Left colon (tissue), 2 donors: ENCODE measurements at regions not wholly inside any gene's neighbourhood (a gene's known extent, or its start where the extent isn't known, plus 50 kb on each side); places are given as distances from the start of the nearest gene placed in this dataset.
A peak's percentile ranks its signal among the peaks of the same experiment; 100 is the strongest.

Experiments used
- ATAC-seq: fragments of 200-7000 bp; cut with Tn5 transposase; one replicate; pipeline ENCODE4 v1.9.1; 2020; ENCODE audit warnings: mild to moderate bottlenecking, moderate library complexity
- DNase-seq, 2 donors: peaks; one replicate each; pipeline ENCODE4 v3.0.0-alpha.2; 2020
- intact Hi-C, 2 donors: fragments of 100-400 bp; cut with DNase I in 1 of 2; cut with micrococcal nuclease in 1 of 2; formaldehyde crosslinking; loops; one replicate each; pipeline versions ENCODE4 v1.11.2 to v1.14.0; 2022; cut with DNase I, micrococcal nuclease
- donor health status: DM: no; HTN: no; CAD: no.
- donor health status: DM: yes; HTN: yes; CAD: no.

GRCh38 chr20:55714082-55714481 is 291.2 kb downstream of the CBLN4 start:
- intact Hi-C loops = no loop called here
- no peak for ATAC-seq
- DNase-seq = no peak

GRCh38 chr20:55704458-55704857 is 300.9 kb downstream of the CBLN4 start:
- DNase-seq (no peak), ATAC-seq (no peak)
- intact Hi-C loops = no loop called here

- intact Hi-C loops = no loop called here
- ATAC-seq (no peak), DNase-seq (no peak)
Observed at GRCh38 chr20:55701467-55701866, 303.9 kb downstream of the CBLN4 start.

- no peak for ATAC-seq
- DNase-seq = no peak
- intact Hi-C loops = no loop called here
Observed at GRCh38 chr20:55696520-55696919, 308.8 kb downstream of the CBLN4 start.

- no peak for ATAC-seq
- DNase-seq = no peak
- intact Hi-C loops = no loop called here
Observed at GRCh38 chr20:55693641-55694040, 311.7 kb downstream of the CBLN4 start.

- no peak for ATAC-seq
- DNase-seq = no peak
- intact Hi-C loops = no loop called here
Observed at GRCh38 chr20:55685841-55686240, 319.5 kb downstream of the CBLN4 start.

GRCh38 chr20:55685425-55685824 is 319.9 kb downstream of the CBLN4 start:
- DNase-seq (no peak), ATAC-seq (no peak)
- intact Hi-C loops = no loop called here

- intact Hi-C loops = no loop called here
- DNase-seq (no peak), ATAC-seq (peak; percentile 40)
Observed at GRCh38 chr20:55684578-55684977, 320.7 kb downstream of the CBLN4 start.

GRCh38 chr20:55678970-55679667 is 326.2 kb downstream of the CBLN4 start:
- ATAC-seq = peak; percentile 73
- intact Hi-C loops = no loop called here
- no peak for DNase-seq

- DNase-seq = peak; percentile 31 to 38
Observed at GRCh38 chr20:55678126-55678525, 327.2 kb downstream of the CBLN4 start.

GRCh38 chr20:55677011-55677410 is 328.3 kb downstream of the CBLN4 start:
- ATAC-seq (no peak), DNase-seq (no peak)
- intact Hi-C loops = no loop called here

More at GRCh38 chr20:55678126-55678525, 327.2 kb downstream of the CBLN4 start:
- ATAC-seq = peak; percentile 90
- intact Hi-C loops = no loop called here

GRCh38 chr20:55676097-55676496 is 329.2 kb downstream of the CBLN4 start:
- DNase-seq (no peak), ATAC-seq (no peak)
- intact Hi-C loops = no loop called here

GRCh38 chr20:55668631-55669030 is 336.7 kb downstream of the CBLN4 start:
- ATAC-seq = peak; percentile 86
- intact Hi-C loops = no loop called here

GRCh38 chr20:55667955-55668354 is 337.4 kb downstream of the CBLN4 start:
- ATAC-seq (peak; percentile 58), DNase-seq (peak in 1 of 2 donors; percentile 7)
- intact Hi-C loops = no loop called here

More at GRCh38 chr20:55668631-55669030, 336.7 kb downstream of the CBLN4 start:
- DNase-seq = no peak

- ATAC-seq = no peak
- no peak for DNase-seq
Observed at GRCh38 chr20:55667024-55667423, 338.3 kb downstream of the CBLN4 start.

GRCh38 chr20:55656231-55656775 is 349.0 kb downstream of the CBLN4 start:
- DNase-seq = no peak
- no peak for ATAC-seq
- intact Hi-C loops = no loop called here

More at GRCh38 chr20:55667024-55667423, 338.3 kb downstream of the CBLN4 start:
- intact Hi-C loops = no loop called here

- ATAC-seq = peak; percentile 86
- no peak for DNase-seq
- intact Hi-C loops = no loop called here
Observed at GRCh38 chr20:55650657-55651360, 354.5 kb downstream of the CBLN4 start.

- intact Hi-C loops = no loop called here
- DNase-seq (no peak), ATAC-seq (no peak)
Observed at GRCh38 chr20:55649254-55649653, 356.1 kb downstream of the CBLN4 start.

GRCh38 chr20:55646851-55647250 is 358.5 kb downstream of the CBLN4 start:
- intact Hi-C loops = no loop called here
- DNase-seq (no peak), ATAC-seq (no peak)

GRCh38 chr20:55641497-55641896 is 363.8 kb downstream of the CBLN4 start:
- no peak for DNase-seq

More at GRCh38 chr20:55641497-55641896, 363.8 kb downstream of the CBLN4 start:
- ATAC-seq = no peak
- intact Hi-C loops = no loop called here
